ENCODE measurements at regions not wholly inside any gene's neighbourhood (a gene's known extent, or its start where the extent isn't known, plus 50 kb on each side); places are given as distances from the start of the nearest gene placed in this dataset.

DNA sequence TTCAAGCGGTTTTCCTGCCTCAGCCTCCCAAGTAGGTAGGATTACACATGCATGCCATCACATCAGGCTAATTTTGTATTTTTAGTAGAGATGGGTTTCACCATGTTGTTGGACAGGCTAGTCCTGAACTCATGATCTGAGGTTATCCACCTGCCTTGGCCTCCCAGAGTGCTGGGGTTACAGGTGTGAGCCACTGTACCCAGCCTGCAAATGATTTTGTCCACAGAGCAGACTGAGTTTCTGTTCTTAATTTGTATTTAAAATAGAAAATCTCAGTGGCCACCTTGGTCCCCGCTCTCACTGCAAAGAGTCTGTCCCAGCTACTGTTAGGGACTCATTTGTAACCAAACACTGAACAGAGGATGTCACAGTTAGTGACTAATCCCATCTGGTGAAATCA, 415.7 kb upstream of the RBFOX1 start:
- TF ChIP-seq, protein P1, sequence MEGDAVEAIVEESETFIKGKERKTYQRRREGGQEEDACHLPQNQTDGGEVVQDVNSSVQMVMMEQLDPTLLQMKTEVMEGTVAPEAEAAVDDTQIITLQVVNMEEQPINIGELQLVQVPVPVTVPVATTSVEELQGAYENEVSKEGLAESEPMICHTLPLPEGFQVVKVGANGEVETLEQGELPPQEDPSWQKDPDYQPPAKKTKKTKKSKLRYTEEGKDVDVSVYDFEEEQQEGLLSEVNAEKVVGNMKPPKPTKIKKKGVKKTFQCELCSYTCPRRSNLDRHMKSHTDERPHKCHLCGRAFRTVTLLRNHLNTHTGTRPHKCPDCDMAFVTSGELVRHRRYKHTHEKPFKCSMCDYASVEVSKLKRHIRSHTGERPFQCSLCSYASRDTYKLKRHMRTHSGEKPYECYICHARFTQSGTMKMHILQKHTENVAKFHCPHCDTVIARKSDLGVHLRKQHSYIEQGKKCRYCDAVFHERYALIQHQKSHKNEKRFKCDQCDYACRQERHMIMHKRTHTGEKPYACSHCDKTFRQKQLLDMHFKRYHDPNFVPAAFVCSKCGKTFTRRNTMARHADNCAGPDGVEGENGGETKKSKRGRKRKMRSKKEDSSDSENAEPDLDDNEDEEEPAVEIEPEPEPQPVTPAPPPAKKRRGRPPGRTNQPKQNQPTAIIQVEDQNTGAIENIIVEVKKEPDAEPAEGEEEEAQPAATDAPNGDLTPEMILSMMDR (IDR thresholded peaks at IDR 0.05) = no peak
- no peak for TF ChIP-seq POLR2A (IDR thresholded peaks at IDR 0.05)
